ENCODE measurements at regions not wholly inside any gene's neighbourhood (a gene's known extent, or its start where the extent isn't known, plus 50 kb on each side); places are given as distances from the start of the nearest gene placed in this dataset.
A peak's percentile ranks its signal among the peaks of the same experiment; 100 is the strongest.
"Not testable (repeated sequence)": the region's sequence is repeated elsewhere in the genome, so short reads cannot be mapped to it uniquely, and the experiment has no call there.

GRCh38 chr4:125169192-125169591 is 145.6 kb upstream of the FAT4 start:
- Histone ChIP-seq H3K27ac (no peak overlapping the region), H3K9me3 (no peaks in the 10 kb centered on the region), H3K4me3 (no peak overlapping the region), H3K4me1 (no peaks in the 10 kb centered on the region), H3K27me3 (no peaks in the 10 kb centered on the region), H3K36me3 (no peaks in the 10 kb centered on the region)
- no peak for DNase-seq
- intact Hi-C loops (cut with DNase I; ENCODE audit: low total_unique reads), result no loop called here
- no peak for TF ChIP-seq EP300 (IDR thresholded peaks at IDR 0.05)
- TF ChIP-seq, protein P1, sequence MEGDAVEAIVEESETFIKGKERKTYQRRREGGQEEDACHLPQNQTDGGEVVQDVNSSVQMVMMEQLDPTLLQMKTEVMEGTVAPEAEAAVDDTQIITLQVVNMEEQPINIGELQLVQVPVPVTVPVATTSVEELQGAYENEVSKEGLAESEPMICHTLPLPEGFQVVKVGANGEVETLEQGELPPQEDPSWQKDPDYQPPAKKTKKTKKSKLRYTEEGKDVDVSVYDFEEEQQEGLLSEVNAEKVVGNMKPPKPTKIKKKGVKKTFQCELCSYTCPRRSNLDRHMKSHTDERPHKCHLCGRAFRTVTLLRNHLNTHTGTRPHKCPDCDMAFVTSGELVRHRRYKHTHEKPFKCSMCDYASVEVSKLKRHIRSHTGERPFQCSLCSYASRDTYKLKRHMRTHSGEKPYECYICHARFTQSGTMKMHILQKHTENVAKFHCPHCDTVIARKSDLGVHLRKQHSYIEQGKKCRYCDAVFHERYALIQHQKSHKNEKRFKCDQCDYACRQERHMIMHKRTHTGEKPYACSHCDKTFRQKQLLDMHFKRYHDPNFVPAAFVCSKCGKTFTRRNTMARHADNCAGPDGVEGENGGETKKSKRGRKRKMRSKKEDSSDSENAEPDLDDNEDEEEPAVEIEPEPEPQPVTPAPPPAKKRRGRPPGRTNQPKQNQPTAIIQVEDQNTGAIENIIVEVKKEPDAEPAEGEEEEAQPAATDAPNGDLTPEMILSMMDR (IDR thresholded peaks at IDR 0.05), result no peak
- no peak for TF ChIP-seq POLR2A (IDR thresholded peaks at IDR 0.05)
- no peak for TF ChIP-seq POLR2AphosphoS5 (IDR thresholded peaks at IDR 0.05)
- WGBS, 5 donors, result 64 to 83% (median 76%) methylated on average over 1 of the region's 1 CpG

GRCh38 chr4:125168531-125168930 is 146.2 kb upstream of the FAT4 start:
- Histone ChIP-seq H3K4me3 (no peak overlapping the region), H3K27me3 (no peaks in the 10 kb centered on the region), H3K9me3 (no peaks in the 10 kb centered on the region), H3K4me1 (no peaks in the 10 kb centered on the region), H3K27ac (no peak overlapping the region), H3K36me3 (no peaks in the 10 kb centered on the region)
- TF ChIP-seq EP300 (IDR thresholded peaks at IDR 0.05), result no peak
- TF ChIP-seq POLR2AphosphoS5 (IDR thresholded peaks at IDR 0.05), result no peak
- TF ChIP-seq, protein P1 (IDR thresholded peaks at IDR 0.05), result no peak
- TF ChIP-seq POLR2A (IDR thresholded peaks at IDR 0.05), result no peak
- intact Hi-C loops (cut with DNase I; ENCODE audit: low total_unique reads), result no loop called here
- DNase-seq, result no peak

- H3K36me3 ChIP-seq; H3K27ac ChIP-seq; intact Hi-C loops (cut with DNase I; ENCODE audit: low total_unique reads); H3K4me3 ChIP-seq; H3K9me3 ChIP-seq; DNase-seq; H3K27me3 ChIP-seq; H3K4me1 ChIP-seq: not testable (repeated sequence)
- WGBS, 5 donors, result 92 to 98% (median 95%) methylated on average over 9 of the region's 9 CpGs
Observed at GRCh38 chr4:125166012-125166411, 148.7 kb upstream of the FAT4 start.

- Histone ChIP-seq H3K4me3 (no peak overlapping the region), H3K27ac (no peak overlapping the region), H3K36me3 (no peaks in the 10 kb centered on the region), H3K9me3 (no peaks in the 10 kb centered on the region), H3K4me1 (no peaks in the 10 kb centered on the region), H3K27me3 (no peaks in the 10 kb centered on the region)
- TF ChIP-seq POLR2AphosphoS5 (IDR thresholded peaks at IDR 0.05) (no peak), EP300 (IDR thresholded peaks at IDR 0.05) (no peak), POLR2A (IDR thresholded peaks at IDR 0.05) (no peak)
- TF ChIP-seq, protein P1 (IDR thresholded peaks at IDR 0.05), result no peak
- no peak for DNase-seq
- intact Hi-C loops (cut with DNase I; ENCODE audit: low total_unique reads), result no loop called here
- 77 to 91% (median 85%) methylated on average over 3 of the region's 3 CpGs for WGBS, 5 donors
Observed at GRCh38 chr4:125159001-125159400, 155.8 kb upstream of the FAT4 start.

DNA sequence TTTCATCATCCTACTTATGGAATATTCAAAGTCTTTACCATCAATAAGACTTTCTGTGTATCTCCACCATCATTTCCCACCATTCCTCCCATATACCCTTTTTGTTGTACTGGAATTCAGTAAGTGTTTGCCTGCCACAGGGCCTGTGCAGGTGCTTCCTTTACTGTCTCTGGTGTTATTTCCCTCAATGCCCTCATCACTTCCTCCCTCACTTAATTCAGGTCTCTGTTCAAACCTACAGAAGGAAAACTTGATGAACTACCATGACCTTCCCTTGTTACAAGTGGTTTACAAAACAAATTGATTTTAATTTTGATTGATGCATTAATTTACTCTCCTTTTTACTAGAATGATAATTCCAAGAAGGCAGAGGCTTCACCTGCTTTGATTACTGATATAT is 159.5 kb upstream of the FAT4 start:
- Histone ChIP-seq H3K27me3 (no peaks in the 10 kb centered on the region), H3K4me1 (no peaks in the 10 kb centered on the region), H3K27ac (no peak overlapping the region), H3K36me3 (no peaks in the 10 kb centered on the region), H3K4me3 (no peak overlapping the region), H3K9me3 (no peaks in the 10 kb centered on the region)
- TF ChIP-seq EP300 (IDR thresholded peaks at IDR 0.05), result no peak
- TF ChIP-seq, protein P1 (IDR thresholded peaks at IDR 0.05), result no peak
- no peak for TF ChIP-seq POLR2A (IDR thresholded peaks at IDR 0.05)
- no peak for TF ChIP-seq POLR2AphosphoS5 (IDR thresholded peaks at IDR 0.05)
- peak in 1 of 2 donors; percentile 9 for DNase-seq
- intact Hi-C loops (cut with DNase I; ENCODE audit: low total_unique reads), result no loop called here
